Putamen (tissue), 1 donor: ENCODE measurements at regions not wholly inside any gene's neighbourhood (a gene's known extent, or its start where the extent isn't known, plus 50 kb on each side); places are given as distances from the start of the nearest gene placed in this dataset.
A peak's percentile ranks its signal among the peaks of the same experiment; 100 is the strongest.
"Not testable (repeated sequence)": the region's sequence is repeated elsewhere in the genome, so short reads cannot be mapped to it uniquely, and the experiment has no call there.

ENCODE experiments used
- DNase-seq: peaks from one replicate; pipeline ENCODE4 v3.0.0-alpha.2; 2016; ENCODE audit warnings: low spot score

GRCh38 chr7:19376538-19376937 is 231.3 kb upstream of the FERD3L start:
- no peak for DNase-seq

- no peak for DNase-seq
These were observed 230.8 kb upstream of the FERD3L start for GRCh38 chr7:19375976-19376375.

GRCh38 chr7:19373334-19373733 is 228.1 kb upstream of the FERD3L start:
- no peak for DNase-seq

- no peak for DNase-seq
These were observed 224.6 kb upstream of the FERD3L start for GRCh38 chr7:19369806-19370205.

- DNase-seq = no peak
These were observed 224.0 kb upstream of the FERD3L start for GRCh38 chr7:19369182-19369581.

GRCh38 chr7:19368491-19368925 is 223.3 kb upstream of the FERD3L start:
- no peak for DNase-seq

GRCh38 chr7:19364950-19365349 is 219.7 kb upstream of the FERD3L start:
- DNase-seq = no peak

GRCh38 chr7:19362099-19362498 is 216.9 kb upstream of the FERD3L start:
- DNase-seq = no peak

GRCh38 chr7:19353180-19353579 is 208.0 kb upstream of the FERD3L start:
- no peak for DNase-seq

GRCh38 chr7:19352305-19352695 is 207.1 kb upstream of the FERD3L start:
- DNase-seq = no peak

- no peak for DNase-seq
These were observed 206.4 kb upstream of the FERD3L start for GRCh38 chr7:19351341-19352304.

- no peak for DNase-seq
These were observed 194.3 kb upstream of the FERD3L start for GRCh38 chr7:19339512-19339911.

GRCh38 chr7:19338512-19338911 is 193.3 kb upstream of the FERD3L start:
- not testable (repeated sequence) for DNase-seq

- DNase-seq = no peak
These were observed 191.7 kb upstream of the FERD3L start for GRCh38 chr7:19336836-19337383.

GRCh38 chr7:19333706-19334105 is 188.5 kb upstream of the FERD3L start:
- DNase-seq = peak; percentile 78

- DNase-seq = no peak
These were observed 181.8 kb upstream of the FERD3L start for GRCh38 chr7:19327018-19327417.

GRCh38 chr7:19322002-19322401 is 176.8 kb upstream of the FERD3L start:
- no peak for DNase-seq

GRCh38 chr7:19318287-19318686 is 173.1 kb upstream of the FERD3L start:
- no peak for DNase-seq

- DNase-seq = no peak
These were observed 172.2 kb upstream of the FERD3L start for GRCh38 chr7:19317461-19317860.

- DNase-seq = no peak
These were observed 167.2 kb upstream of the FERD3L start for GRCh38 chr7:19312416-19312815.

- DNase-seq = no peak
These were observed 162.3 kb upstream of the FERD3L start for GRCh38 chr7:19307554-19307953.

GRCh38 chr7:19305698-19306097 is 160.5 kb upstream of the FERD3L start:
- DNase-seq = no peak

GRCh38 chr7:19304086-19304485 is 158.9 kb upstream of the FERD3L start:
- no peak for DNase-seq

GRCh38 chr7:19302731-19303130 is 157.5 kb upstream of the FERD3L start:
- no peak for DNase-seq
